Aorta (tissue), 5 donors: ENCODE measurements at regions not wholly inside any gene's neighbourhood (a gene's known extent, or its start where the extent isn't known, plus 50 kb on each side); places are given as distances from the start of the nearest gene placed in this dataset.

Experiments used
- ATAC-seq: fragments of 200-7000 bp; cut with Tn5 transposase; one replicate; pipeline ENCODE4 v1.9.1; 2022; ENCODE audit warnings: moderate library complexity; ENCODE audit not compliant: low FRiP score
- DNase-seq, 2 donors: peaks; one replicate each; pipeline ENCODE4 v3.0.0-alpha.2; 2020
- H3K27ac ChIP-seq, 2 donors: one replicate each; pipeline ENCODE4 v1.5.1; 2013; ENCODE audit warnings: low read length in 2 of 2, mild to moderate bottlenecking in 2 of 2, moderate library complexity in 2 of 2, control low read depth in 1 of 2, inconsistent platforms in 1 of 2, low read depth in 1 of 2
- H3K27me3 ChIP-seq, 2 donors: one replicate each; pipeline ENCODE4 v1.6.1; 2013; ENCODE audit warnings: control low read depth in 1 of 2, low read length in 1 of 2, mild to moderate bottlenecking in 1 of 2, moderate library complexity in 1 of 2; ENCODE audit not compliant: insufficient read depth in 2 of 2, control insufficient read depth in 1 of 2
- H3K36me3 ChIP-seq, 2 donors: one replicate each; pipeline ENCODE4 v1.6.1; 2013; ENCODE audit warnings: control low read depth in 1 of 2, low read length in 1 of 2, mild to moderate bottlenecking in 1 of 2; ENCODE audit not compliant: insufficient read depth in 2 of 2, control insufficient read depth in 1 of 2
- H3K4me1 ChIP-seq, 2 donors: one replicate each; pipeline ENCODE4 v1.6.1; 2013; ENCODE audit warnings: low read length in 2 of 2, control low read depth in 1 of 2, mild to moderate bottlenecking in 1 of 2, moderate library complexity in 1 of 2; ENCODE audit not compliant: insufficient read depth in 2 of 2, control insufficient read depth in 1 of 2
- H3K4me3 ChIP-seq, 2 donors: one replicate each; pipeline ENCODE4 v1.5.1; 2013; ENCODE audit warnings: low read length in 2 of 2, control low read depth in 1 of 2, mild to moderate bottlenecking in 1 of 2
- H3K9me3 ChIP-seq: one replicate; pipeline ENCODE4 v1.6.1; 2013; ENCODE audit warnings: mild to moderate bottlenecking, low read length; ENCODE audit not compliant: control insufficient read depth
- WGBS, 2 donors: extraction: QIAGEN DNeasy Blood & Tissue Kit; methylation state at CpG; one replicate each; pipeline ENCODE4 v1.1.7; 2013; 5-methylcytosine and 5-hydroxymethylcytosine counted together
- intact Hi-C, 2 donors: fragments of 100-400 bp; cut with DNase I; formaldehyde crosslinking; loops; one replicate each; pipeline versions ENCODE4 v1.14.2 to v1.15.0; 2022
- donor health status: healthy with polysubstance abuse.
- donor health status: Bipolar disorder and iron deficiency.
- donor health status: DM: no; HTN: no; CAD: no.
- donor health status: DM: no; HTN: no; CAD: no.
- donor health status: DM: yes; HTN: yes; CAD: no.

GRCh38 chr3:95408464-95408862, 1345.6 kb downstream of the NSUN3 start:
- no peak for ATAC-seq
- Histone ChIP-seq H3K4me1 (no peaks in the 10 kb centered on the region), H3K27me3 (no peaks in the 10 kb centered on the region), H3K27ac (no peak overlapping the region), H3K36me3 (no peaks in the 10 kb centered on the region), H3K9me3 (no peaks in the 10 kb centered on the region), H3K4me3 (no peak overlapping the region)
- intact Hi-C loops: no loop called here
- DNase-seq: no peak
- 67 to 71% methylated on average over 3 of the region's 3 CpGs for WGBS, 2 donors

GRCh38 chr3:95418251-95418650, 1355.4 kb downstream of the NSUN3 start:
- peaks cover 2% of the 10 kb centered on the region for H3K9me3 ChIP-seq
- DNase-seq: no peak
- no peak overlapping the region for H3K27ac ChIP-seq
- H3K27me3 ChIP-seq: no peaks in the 10 kb centered on the region
- ATAC-seq: peak; percentile 41
- no peaks in the 10 kb centered on the region for H3K36me3 ChIP-seq
- intact Hi-C loops: no loop called here
- no peaks in the 10 kb centered on the region for H3K4me1 ChIP-seq
- H3K4me3 ChIP-seq: no peak overlapping the region
- 88 to 90% methylated on average over 6 of the region's 6 CpGs for WGBS, 2 donors

GRCh38 chr3:95424279-95424678, 1361.4 kb downstream of the NSUN3 start:
- Histone ChIP-seq H3K36me3 (no peaks in the 10 kb centered on the region), H3K27ac (no peak overlapping the region), H3K4me1 (no peaks in the 10 kb centered on the region), H3K9me3 (no peaks in the 10 kb centered on the region), H3K4me3 (no peak overlapping the region), H3K27me3 (no peaks in the 10 kb centered on the region)
- DNase-seq: no peak
- 82 to 86% methylated on average over 5 of the region's 5 CpGs for WGBS, 2 donors
- intact Hi-C loops: no loop called here
- no peak for ATAC-seq

GRCh38 chr3:95434491-95434890, 1371.6 kb downstream of the NSUN3 start:
- Histone ChIP-seq H3K27me3 (no peaks in the 10 kb centered on the region), H3K4me1 (no peaks in the 10 kb centered on the region), H3K9me3 (no peaks in the 10 kb centered on the region), H3K27ac (no peak overlapping the region), H3K36me3 (no peaks in the 10 kb centered on the region), H3K4me3 (no peak overlapping the region)
- 2 to 3% methylated on average over 1 of the region's 1 CpG for WGBS, 2 donors
- intact Hi-C loops: no loop called here
- ATAC-seq (no peak), DNase-seq (no peak)

- DNase-seq (no peak), ATAC-seq (no peak)
- Histone ChIP-seq H3K27me3 (no peaks in the 10 kb centered on the region), H3K27ac (no peak overlapping the region), H3K4me1 (no peaks in the 10 kb centered on the region), H3K9me3 (no peaks in the 10 kb centered on the region), H3K36me3 (no peaks in the 10 kb centered on the region), H3K4me3 (no peak overlapping the region)
- intact Hi-C loops: no loop called here
Observed at GRCh38 chr3:95437409-95437808, 1374.5 kb downstream of the NSUN3 start.

GRCh38 chr3:95438274-95438673, 1375.4 kb downstream of the NSUN3 start:
- no peak for ATAC-seq

GRCh38 chr3:95442766-95443165, 1371.6 kb upstream of the EPHA6 start:
- H3K36me3 ChIP-seq: no peaks in the 10 kb centered on the region
- ATAC-seq (no peak), DNase-seq (no peak)
- no peak overlapping the region for H3K4me3 ChIP-seq
- H3K27ac ChIP-seq: no peak overlapping the region
- H3K4me1 ChIP-seq: no peaks in the 10 kb centered on the region
- 67 to 79% methylated on average over 2 of the region's 2 CpGs for WGBS, 2 donors
- H3K9me3 ChIP-seq: no peaks in the 10 kb centered on the region
- intact Hi-C loops: no loop called here
- H3K27me3 ChIP-seq: no peaks in the 10 kb centered on the region

More at GRCh38 chr3:95438274-95438673, 1375.4 kb downstream of the NSUN3 start:
- H3K36me3 ChIP-seq: no peaks in the 10 kb centered on the region
- no peaks in the 10 kb centered on the region for H3K9me3 ChIP-seq
- H3K27ac ChIP-seq: no peak overlapping the region
- H3K27me3 ChIP-seq: no peaks in the 10 kb centered on the region
- no peak overlapping the region for H3K4me3 ChIP-seq
- no peak for DNase-seq
- no peaks in the 10 kb centered on the region for H3K4me1 ChIP-seq
- intact Hi-C loops: no loop called here

GRCh38 chr3:95449841-95450240, 1364.6 kb upstream of the EPHA6 start:
- DNase-seq: no peak
- ATAC-seq: no peak
- Histone ChIP-seq H3K27me3 (no peaks in the 10 kb centered on the region), H3K27ac (no peak overlapping the region), H3K4me3 (no peak overlapping the region), H3K36me3 (no peaks in the 10 kb centered on the region), H3K9me3 (no peaks in the 10 kb centered on the region), H3K4me1 (no peaks in the 10 kb centered on the region)
- intact Hi-C loops: no loop called here
- WGBS, 2 donors: 73 to 76% methylated on average over 1 of the region's 1 CpG

- no peaks in the 10 kb centered on the region for H3K36me3 ChIP-seq
- WGBS, 2 donors: 84 to 90% methylated on average over 2 of the region's 2 CpGs
- no peaks in the 10 kb centered on the region for H3K27me3 ChIP-seq
- ATAC-seq (no peak), DNase-seq (no peak)
- H3K4me1 ChIP-seq: no peaks in the 10 kb centered on the region
- H3K4me3 ChIP-seq: no peak overlapping the region
- H3K27ac ChIP-seq: no peak overlapping the region
- H3K9me3 ChIP-seq: no peaks in the 10 kb centered on the region
- intact Hi-C loops: no loop called here
Observed at GRCh38 chr3:95453242-95453641, 1361.2 kb upstream of the EPHA6 start.
